ENCODE measurements at regions not wholly inside any gene's neighbourhood (a gene's known extent, or its start where the extent isn't known, plus 50 kb on each side); places are given as distances from the start of the nearest gene placed in this dataset.

DNA sequence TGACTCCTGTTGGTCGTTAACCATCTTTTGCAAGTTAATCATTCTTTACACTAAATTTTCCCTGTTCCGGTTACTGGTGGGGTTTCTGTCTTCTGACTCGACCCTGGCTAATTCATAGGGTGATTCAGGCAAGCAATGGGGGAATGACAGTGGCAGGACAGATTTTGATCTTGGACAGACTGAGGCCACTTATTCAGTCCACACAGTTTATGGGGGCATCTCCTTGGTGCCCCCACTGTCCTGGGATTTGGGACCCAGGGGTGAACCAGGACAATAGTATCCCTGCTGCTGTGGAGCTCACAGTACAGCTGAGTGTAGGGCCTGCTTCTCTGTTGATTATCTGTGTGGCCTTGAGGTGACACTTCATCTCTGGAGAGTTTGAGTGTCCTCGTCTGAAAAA is 540.4 kb downstream of the MATN1 start:
- TF ChIP-seq POLR2AphosphoS5 (IDR thresholded peaks at IDR 0.05; ENCODE audit: low read depth, low read length) (no peak), POLR2A (IDR thresholded peaks at IDR 0.05; ENCODE audit: low read depth, low read length) (no peak)
